ENCODE measurements at regions not wholly inside any gene's neighbourhood (a gene's known extent, or its start where the extent isn't known, plus 50 kb on each side); places are given as distances from the start of the nearest gene placed in this dataset.

DNA sequence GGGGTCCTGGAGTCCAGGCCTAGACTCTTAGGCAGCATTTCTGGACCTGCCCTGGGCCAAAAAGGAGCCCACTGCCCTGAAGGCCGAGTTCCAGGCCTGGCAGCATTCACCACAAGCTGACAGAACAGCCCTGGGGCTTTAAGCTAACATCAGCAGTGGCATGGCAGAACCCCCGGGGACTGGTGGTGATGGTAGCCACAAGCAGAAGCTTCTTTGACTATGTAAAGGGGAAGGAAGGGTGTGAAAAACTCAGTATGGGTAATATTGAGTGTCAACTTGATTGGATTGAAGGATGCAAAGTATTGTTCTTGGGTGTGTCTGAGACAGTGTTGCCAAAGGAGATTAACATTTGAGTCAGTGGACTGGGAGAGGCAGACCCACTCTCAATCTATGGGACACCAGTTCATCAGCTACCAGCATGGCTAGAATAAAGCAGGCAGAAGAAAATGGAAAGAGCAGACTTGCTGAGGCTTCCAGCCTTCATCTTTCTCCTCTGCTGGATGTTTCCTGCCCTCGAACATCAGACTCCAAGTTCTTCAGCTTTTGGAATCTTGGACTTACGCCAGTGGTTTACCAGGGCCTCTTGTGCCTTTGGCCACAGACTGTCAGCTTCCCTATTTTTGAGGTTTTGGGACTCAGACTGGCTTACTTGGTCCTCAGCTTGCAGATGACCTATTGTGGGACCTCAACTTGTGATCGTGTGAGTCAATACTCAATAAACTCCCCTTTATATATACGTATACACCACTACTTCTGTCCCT is 661.0 kb upstream of the C9orf72 start:
- TF ChIP-seq, protein P1, sequence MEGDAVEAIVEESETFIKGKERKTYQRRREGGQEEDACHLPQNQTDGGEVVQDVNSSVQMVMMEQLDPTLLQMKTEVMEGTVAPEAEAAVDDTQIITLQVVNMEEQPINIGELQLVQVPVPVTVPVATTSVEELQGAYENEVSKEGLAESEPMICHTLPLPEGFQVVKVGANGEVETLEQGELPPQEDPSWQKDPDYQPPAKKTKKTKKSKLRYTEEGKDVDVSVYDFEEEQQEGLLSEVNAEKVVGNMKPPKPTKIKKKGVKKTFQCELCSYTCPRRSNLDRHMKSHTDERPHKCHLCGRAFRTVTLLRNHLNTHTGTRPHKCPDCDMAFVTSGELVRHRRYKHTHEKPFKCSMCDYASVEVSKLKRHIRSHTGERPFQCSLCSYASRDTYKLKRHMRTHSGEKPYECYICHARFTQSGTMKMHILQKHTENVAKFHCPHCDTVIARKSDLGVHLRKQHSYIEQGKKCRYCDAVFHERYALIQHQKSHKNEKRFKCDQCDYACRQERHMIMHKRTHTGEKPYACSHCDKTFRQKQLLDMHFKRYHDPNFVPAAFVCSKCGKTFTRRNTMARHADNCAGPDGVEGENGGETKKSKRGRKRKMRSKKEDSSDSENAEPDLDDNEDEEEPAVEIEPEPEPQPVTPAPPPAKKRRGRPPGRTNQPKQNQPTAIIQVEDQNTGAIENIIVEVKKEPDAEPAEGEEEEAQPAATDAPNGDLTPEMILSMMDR (IDR thresholded peaks at IDR 0.05): no peak
- TF ChIP-seq POLR2A (IDR thresholded peaks at IDR 0.05): no peak
